HG03565 (cell line): ENCODE measurements at regions not wholly inside any gene's neighbourhood (a gene's known extent, or its start where the extent isn't known, plus 50 kb on each side); places are given as distances from the start of the nearest gene placed in this dataset.
"Not testable (repeated sequence)": the region's sequence is repeated elsewhere in the genome, so short reads cannot be mapped to it uniquely, and the experiment has no call there.

ENCODE experiments used
- ATAC-seq: cut with Tn5 transposase; IDR thresholded peaks from one replicate; pipeline ENCODE4 v1.9.1; 2021; ENCODE audit warnings: mild to moderate bottlenecking, moderate library complexity; ENCODE audit not compliant: unreplicated experiment

DNA sequence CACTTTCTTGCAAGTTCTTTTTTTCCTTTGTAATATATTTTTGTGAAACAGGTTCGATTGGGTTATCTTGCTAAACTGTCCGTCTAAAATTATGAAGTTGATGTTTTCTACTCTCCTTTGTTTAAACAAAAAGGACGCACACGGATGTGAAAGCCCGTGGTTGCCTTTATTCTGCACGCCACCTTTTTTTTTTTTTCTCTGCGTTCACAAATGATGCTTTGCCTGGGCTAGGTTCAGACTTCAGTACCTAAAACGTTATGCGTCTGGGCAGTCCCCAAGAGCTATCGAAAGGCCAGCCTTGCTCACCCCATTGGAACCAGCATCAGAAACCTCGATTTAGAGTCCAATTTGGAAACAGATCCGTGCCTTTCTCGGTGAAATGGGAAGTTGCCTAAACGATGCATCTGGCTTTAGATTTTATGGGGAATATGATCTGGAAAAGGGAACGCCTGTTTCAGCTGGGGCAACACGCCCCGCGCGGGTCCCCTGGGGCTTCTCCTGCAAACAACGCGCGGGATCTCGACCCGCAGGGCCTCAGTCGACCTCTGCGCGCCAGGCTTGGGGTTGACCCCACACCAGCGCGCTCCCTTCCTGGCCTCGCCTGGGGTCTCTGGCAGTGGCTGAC is 113.9 kb downstream of the KCNRG start:
- ATAC-seq = no peak

DNA sequence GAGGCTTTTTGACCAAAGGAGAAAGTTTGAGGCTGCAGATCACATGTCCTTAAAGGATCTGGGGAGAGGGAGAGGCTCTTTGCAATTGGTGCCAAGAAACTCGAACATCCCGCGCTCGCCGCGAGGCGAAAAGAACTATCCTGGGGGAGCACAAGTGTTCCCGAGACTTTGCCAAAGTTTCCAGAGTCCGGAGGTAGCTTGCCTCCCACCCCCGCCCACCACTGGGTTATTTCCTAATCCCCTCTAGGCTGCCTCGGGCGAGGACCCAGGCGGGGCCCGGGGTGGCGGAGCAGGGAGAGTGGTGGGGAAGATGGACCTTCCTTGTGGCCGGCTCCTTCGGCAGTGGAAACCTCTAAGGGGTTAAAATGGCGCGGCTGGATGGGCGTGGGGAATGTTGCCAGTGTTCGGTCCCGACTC is 114.5 kb downstream of the KCNRG start:
- ATAC-seq = no peak

DNA sequence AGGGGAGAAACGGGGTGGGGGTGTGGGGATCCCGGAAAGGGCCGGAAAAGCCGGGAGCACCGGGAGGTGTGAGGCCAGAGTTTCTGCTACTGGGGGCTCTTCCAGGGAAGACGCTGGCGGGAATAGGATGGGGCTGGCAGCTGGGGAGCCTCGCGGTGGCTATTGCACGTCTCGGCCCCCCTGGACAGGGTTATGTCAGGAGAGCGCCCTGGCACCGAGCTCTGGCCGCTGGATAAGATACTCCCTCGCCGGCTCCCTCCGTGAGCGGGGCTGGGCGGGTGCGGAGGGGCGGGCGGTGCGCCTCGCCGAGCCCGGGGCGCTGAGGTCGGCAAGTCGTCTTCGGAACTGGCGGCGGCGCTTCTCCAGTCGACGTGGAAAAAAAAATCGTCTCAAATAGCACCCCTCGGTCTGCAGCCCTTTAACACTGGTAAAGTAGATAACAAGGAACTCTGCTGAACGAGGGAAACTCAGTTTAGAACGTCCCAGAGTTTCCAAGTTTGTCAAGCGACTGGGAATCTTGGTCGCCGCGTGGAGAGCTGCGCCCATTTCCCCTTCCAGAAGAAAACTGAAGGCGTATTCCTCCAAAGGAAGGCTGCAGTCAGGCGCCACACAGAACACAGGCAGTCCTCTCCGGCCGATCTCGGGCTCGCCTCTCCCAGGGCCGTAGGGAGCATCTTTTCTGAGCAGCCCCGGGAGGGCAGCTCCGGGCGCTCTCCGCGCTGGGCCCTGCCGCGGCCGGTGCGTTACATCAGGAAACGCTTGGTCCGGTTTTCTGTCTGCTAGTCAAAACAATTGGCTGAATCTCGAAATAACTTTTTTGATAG is 115.1 kb downstream of the KCNRG start:
- ATAC-seq = no peak

DNA sequence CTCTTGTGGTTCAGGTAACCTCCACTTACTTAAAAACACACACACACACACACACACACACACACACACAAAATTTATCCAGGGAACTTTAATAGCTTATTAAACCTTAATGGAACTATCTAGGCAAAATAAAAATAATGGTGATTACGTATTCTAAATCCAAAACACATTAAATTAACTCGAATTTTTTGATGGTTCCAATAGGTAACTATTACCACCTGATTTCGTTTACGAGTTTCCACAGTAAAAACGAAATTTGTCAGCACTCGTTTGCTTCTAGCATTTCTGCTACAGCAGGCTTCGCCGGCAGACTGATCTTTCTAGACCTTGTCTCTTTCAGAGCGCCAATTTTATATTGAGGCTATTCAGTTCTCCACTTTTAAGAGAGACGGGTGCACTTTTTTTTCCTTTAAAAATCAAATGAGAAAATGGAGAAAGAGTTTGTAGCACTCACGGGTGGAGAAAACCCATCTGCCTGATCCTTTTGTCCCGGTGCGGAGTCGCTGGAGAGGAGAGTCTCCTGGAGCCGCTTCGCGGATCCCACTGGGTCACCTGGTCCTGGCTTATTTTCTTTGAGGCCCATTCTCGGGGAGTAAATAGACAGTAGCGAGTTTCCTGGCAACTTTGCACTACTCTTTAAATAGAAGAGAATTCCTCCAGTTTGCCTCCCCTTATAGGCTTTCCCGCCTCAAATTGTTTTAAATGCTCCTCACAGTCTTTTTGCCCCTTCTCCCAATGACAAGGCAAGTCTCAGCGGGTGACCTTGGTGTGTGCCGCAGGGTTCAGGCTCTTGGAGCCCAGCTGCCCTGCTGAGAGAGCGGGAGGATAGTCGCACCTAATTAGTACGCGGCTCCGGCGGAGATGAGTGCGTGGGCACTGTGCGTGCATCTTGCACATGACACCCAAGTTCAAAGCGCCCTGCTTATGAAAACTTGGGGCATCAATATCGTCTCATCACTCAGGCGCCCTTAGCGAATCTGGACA is 117.0 kb downstream of the KCNRG start:
- no peak for ATAC-seq

DNA sequence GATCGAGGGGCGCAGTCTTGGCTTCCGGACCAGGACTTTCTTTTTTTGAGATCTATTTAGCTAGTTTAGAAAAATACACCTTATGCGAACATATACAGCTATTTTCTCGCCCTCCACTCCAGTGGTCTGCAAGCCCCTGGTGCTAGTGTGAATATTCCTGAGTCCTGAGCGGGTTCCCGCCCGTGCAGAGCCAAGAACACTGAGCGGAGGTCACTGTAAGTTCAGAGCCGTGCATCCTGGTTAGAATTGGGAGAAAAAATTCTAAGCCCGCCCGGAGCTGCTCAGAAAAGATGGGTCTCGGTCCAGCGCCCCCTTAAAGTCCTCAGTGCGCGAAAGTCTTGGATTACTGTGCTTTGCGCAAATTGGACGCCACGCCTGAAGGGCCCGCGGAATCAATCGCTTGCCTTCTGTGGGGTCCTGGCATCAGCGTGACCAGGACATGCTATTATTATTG is 117.7 kb downstream of the KCNRG start:
- no peak for ATAC-seq

DNA sequence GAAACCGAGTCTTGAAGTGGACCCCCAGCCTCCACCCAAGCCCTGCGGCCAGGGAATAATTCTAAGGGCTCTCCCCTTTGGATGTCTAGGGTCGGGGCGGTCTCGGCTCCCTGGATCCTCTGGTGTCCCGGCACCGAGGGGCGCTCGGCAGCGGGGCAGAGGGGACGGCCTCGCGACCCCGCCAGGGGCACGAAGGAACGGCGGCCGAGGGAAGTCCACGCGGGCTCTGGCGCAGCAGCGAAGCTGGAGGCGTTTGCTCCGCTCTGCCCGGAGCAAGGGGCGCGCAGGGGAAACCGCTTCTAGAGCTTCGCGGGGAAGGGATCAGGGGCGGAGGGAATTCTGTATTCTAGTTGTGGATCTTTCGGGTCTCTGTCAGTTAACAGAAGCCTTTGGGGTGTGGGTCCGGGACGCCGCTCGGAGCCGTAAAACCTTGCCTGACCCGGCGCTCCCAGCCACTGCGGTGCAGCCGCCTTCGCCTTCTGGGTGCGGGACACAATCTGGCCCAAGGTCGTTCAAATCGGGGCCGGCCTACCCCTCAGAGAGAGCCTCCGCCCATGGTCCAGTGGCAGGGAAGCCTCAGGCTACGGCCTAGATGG is 118.2 kb downstream of the KCNRG start:
- no peak for ATAC-seq

DNA sequence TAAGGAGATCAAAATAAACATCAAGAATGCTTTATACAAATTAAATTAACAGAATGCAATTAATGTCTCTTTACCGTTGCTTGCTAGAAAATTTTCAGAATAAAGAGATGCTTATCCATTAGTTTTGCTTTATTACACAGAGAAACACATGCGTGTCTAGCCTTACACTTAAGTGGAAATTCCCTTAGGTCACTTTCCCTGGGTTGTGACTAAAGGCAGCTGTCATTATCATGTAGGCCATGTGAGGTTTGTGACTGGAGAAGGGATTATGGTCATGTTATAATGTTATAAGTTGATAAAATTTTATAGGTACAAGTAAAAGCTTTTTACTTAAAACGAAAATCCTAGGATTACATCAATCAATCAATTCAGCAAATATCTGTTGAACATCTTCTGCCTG is 121.0 kb downstream of the KCNRG start:
- no peak for ATAC-seq

DNA sequence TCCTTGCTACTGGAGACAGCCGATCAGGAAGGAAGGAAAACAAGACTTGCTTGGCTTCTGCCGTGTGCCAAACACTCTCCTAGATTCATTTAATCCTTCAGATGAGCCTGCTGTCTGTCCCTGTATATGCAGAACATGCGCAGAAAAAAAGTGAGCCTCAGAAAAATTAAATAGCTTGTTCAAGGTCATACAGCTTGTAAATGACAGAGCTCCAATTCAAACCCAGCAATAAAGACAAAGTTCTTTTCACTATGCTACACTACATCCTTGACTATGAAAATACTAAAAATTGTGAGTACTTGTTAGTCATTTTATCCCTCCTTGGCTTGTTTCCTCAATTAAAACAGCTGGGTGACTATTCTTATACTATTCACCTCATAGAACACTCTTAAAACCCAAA is 121.4 kb downstream of the KCNRG start:
- no peak for ATAC-seq

DNA sequence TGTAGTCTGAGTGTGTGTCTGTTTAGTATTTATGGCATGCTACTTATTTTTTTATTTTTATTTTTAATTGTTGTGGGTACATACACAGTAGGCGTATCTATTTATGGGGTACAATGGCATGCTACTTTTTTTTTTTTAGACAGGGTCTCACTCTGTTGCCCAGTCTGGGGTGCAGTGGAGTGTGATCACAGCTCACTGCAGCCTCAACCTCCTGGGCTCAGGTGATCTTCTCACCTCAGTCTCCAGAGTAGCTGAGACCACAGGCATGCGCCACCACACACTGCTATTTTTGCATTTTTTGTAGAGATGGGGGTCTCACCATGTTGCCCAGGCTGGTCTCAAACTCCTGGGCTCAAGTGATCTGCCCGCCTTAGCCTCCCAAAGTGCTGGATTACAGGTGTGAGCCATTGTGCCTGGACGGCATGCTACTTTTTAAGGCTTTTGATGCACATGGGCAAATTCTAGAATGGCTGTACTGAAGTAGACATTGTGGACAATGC is 124.2 kb downstream of the KCNRG start:
- ATAC-seq = not testable (repeated sequence)

DNA sequence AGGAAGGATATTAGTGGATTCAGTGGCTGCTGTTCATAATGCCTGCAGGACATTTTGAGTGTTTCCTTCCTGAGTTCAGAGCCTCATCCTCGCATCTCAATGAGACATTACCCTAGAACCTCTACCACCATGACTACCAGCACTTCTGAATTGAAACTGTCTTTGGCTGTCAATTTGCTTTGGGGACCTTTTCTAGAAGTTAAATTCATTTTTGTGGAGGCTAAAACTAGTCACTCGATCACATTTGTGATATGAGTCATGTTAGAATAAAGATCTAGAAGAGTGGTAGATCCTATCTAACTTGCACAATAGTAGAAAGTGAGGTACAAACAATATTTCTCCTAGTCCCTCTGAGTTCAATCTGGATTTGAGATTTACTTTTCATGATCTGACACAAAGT is 124.9 kb downstream of the KCNRG start:
- no peak for ATAC-seq

DNA sequence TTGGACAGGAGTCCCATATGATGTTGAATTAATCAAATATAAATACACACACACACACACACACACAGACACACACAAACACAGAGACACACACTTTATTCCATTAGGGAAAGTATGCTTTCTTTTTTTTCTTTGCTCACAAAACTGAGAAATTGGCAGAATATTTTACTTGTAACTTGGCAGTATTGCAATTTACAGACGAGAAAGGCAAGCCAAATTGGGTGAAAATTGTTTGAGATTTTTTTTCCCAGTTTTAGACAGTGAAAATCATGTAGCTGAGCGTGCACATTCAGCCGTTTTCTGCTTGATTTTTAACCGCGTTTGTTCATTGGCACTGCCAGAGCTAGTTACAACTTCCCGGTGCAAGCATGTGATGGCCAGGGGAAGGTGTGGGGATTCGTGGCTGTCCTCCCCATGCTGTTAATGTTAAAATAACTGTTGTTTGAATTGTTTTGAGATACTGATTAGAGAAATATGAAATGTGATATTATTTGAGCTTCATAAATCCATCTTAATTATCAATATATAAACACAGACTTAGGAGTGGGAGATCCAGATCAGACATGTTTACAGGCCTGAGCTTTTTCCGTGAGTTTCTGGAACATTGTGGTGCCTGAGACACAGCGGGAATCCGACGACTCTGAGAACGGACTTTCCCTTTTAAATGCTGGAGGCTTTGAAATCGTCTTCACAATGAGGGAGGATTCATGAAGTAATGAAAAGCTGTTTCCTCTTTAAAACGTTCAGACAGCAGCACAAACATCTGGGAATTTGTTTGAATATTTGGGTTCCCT is 125.5 kb downstream of the KCNRG start:
- ATAC-seq = no peak

DNA sequence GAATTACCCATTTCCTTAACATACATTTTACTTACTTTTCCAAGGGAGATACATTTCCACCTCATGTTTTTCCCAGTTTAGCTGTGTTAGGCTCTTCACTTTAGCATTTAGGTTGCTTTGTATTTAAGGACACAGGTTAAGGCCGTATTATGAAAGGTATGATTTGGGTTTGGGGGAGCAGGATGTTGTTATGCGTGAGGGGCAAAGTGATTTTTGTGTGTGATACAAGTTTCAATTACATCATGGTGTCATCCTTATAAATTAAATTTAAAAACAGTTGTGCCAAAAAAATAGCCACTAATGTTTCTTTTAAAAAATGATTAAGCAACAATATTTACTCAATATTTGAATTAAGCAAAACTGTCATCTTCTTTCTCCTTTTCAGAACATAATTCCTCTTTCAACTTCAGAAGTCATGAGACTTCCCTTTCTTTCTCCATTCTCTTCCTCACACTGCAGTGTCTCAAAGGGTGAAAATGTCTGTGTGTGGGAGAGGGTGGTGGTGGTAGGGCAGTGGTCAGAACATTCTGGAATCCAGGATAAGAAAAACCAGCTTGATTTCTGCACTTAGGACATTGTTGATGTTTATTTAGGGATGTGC is 126.2 kb downstream of the KCNRG start:
- ATAC-seq = no peak

DNA sequence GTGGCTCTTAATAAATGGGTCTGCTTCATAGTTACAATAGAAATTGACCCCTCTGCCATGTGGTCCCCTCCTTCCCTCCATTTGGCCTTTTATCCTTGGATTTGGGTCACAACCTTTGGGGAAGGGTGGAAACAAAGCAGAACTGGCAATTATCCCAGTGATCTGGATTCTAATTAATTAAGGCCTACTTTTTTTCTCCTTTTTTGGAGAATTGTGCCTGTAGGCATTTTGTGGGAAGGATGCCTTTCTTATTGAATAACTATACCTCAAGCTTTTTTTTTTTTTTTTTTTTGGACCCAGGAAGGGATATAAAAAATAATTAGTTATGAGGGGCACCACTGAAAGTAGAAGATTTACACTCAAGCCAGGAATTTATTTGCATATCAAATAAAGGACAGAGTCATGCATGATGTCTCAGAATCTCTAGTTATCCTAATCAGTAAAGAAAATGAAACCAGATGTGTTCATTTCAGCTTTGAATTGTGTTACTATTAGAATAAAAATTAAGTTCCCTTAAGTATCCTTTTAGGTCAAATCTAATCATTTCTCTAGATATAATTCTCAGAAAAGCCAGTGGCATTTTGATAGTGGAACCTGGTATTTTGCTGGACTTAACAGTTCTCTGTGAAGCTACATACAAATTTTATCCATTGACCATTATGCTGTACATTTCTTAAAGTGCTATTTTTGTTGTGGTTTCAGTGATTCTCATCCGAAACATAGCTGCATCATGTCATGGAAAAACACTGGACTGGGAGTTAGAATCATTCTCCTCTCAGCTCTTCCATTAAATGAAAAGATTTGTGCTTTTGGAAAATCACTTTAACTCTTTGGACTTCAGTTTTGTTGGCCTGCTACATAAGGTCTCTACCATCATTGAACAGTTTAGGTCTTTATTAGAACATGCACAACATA is 129.3 kb downstream of the KCNRG start:
- no peak for ATAC-seq

DNA sequence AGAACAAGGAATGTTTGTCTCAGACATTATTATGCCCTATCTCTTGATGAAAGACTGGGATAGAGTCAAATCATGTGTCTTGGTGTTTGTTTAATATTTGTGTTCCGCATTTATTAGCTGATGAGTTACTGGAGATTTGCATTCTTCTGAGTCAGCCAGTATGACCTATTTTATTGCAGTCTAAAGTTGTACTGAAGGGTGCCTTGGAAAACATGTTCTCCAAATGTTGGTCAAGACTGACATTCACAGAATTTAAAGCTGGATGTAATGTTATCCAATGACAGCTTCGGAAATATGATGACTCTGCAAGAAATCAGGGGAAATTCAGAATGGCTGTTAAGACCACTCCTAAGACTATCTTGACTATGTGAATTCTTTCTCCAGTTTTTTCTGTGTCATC is 134.0 kb downstream of the KCNRG start:
- no peak for ATAC-seq

DNA sequence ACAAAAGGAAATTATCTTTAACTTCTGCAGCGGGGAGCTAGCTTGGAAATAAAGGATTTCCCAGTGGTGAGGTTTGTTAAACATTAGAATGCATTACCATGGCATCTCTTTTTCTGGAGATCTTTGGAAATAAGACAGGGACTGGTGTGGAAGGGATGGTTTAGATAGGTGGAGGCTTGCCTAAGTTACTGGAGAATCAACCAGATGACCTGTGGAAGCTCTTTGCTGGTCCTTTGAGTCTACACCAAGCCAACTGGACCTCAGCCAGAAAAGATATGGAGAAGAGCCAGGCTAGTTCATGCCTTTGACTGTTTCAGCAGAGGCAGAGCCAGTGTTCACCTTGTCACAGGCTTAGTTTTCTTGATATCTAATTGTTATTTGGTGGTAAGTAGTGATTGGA is 134.7 kb downstream of the KCNRG start:
- no peak for ATAC-seq

DNA sequence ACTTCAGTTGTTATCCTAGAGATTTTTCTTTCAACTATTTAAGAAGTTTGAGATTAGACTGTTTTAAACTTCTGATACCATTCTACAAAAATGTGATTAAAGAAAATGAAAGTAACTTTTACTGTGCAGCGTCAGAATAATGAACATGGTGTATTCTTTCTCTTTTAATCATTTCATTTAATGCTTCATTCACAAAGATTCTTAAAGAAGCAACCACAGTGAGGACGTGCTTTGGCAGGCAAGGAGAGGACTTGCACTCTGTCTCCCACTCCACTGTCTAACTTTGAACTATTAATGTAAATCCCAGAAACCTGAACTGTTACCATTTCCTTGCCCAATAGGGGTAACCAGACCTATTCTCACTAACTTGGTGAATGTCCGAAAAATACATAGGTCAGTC is 137.0 kb downstream of the KCNRG start:
- no peak for ATAC-seq

DNA sequence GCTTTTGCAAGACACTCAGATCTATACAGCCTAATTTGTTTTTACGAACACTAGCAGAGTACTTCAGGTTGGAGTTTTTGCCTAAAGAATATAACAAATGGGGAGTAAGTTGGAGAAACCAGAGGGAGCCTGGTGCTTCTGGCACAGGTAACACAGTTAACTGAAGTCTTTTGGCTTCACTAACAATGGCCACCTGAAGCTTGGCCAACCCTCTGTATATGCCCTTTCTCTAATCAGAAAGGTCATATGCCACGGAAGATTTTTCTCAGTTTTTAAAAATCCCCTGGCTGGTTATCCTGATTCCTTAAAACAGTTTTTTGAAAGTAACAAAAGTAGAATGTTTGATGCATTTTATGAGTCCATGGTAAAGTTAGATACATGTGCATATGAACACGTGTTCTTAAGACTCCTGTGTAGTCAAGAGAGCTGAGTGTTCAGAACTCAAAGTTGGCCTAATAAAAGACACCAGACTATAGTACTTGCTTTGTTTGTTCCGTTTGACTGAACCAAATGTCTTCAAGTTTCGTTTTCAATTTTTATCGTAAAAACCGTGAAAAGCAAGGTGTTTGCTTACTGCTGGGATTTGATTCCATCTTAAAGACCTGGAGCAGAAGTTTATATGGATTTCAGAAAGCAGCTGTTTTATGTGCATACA is 137.5 kb downstream of the KCNRG start:
- ATAC-seq = no peak

DNA sequence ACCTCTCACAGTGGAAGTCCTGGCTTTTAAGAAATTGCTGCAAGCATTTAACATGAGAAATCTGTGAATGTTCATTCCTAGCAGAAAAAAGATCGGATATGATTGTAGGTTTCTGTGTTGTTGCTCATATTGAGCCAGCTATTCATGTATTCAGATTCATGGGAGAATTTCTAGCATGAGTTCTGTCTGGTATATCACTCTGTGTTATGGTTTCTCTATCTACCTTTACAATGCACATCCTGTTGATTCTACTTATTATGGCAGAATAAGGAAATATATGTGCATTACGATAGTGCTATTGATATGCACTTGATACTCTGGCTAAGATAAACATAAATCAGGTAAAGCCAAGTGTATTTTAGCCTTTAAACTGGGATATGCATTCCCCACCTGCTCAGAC is 138.2 kb downstream of the KCNRG start:
- ATAC-seq = no peak
